NOMO-1 treated with dmso at 0.1 percent for 144 hours (cell line): ENCODE measurements at regions not wholly inside any gene's neighbourhood (a gene's known extent, or its start where the extent isn't known, plus 50 kb on each side); places are given as distances from the start of the nearest gene placed in this dataset.
"Not testable (repeated sequence)": the region's sequence is repeated elsewhere in the genome, so short reads cannot be mapped to it uniquely, and the experiment has no call there.

Experiments
- DNase-seq: peaks from one replicate; lab custom pipeline; 2025; ENCODE audit not compliant: unreplicated experiment; lab: John Stamatoyannopoulos, UW

DNA sequence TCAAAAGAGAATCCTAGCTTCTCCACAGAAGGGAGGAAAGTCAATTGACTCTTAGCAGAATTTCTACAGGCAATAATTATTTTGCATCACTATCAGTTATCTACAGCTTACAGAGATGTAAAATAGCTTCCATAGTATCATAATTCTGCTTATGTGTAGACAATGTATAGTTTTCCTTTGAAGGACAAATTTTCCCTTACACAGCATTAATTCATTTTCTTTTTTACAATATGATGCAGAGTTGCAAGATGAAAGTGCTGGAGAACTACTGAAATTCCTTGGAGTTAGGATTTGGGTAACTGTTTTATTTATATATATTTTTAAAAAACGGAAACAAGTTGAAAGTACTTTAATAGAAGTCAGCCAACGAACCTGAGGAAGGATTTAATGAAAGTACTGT is 111.0 kb upstream of the CPHXL start:
- DNase-seq, result no peak

DNA sequence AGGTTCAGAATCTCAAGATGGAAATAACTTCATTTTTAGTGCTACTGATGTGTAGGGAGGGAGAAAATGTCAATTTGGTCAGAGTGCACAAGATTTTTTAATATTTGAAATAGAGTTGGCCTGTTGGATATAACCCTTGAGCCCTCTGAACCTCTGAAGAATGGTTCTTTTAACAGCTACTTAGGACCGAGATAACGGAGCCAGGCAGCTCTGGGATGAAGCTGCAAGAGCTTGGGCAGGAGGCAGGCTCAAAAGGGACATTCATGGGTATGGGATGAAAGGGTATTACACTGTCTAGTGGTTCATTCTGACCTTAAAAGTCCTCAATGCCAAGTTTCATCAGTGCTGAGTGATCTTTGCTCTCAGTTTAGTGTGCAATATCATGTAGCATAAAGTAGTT is 111.4 kb upstream of the CPHXL start:
- no peak for DNase-seq

DNA sequence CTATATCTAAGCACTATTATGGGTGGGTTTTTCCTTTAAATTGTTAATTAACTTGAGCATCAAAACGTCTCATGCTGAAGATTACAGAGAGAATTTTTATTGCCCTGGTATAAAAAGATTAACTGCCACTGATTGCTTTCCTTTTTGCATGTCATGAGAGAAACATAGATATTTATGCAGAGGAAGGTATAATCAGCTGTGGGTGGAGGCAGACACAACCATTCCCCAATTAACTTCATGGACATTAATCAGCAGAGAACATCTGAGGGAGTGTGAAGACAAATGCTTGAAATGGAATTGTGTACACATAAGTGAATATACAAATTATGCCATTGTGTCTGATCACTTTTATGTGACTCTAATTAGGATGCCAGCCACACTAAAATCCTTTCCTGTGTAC is 115.2 kb upstream of the CPHXL start:
- DNase-seq, result no peak

DNA sequence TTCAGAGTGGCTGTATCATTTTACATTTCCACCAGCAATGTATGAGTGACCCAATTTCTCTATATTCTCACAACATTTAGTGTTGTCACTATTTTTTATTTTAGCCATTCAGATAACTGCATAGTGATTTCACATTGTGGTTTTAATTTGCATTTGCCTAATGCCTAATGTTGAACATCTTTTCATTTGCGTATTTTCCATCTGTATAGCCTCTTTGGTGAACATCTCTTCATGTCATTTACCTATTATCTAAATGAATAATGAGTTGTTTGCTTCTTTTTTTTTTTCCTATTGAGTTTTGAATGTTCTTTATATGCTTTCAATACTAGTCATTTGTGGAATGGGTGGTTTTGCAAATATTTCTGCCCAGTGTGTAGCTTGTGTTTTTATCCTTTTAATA is 120.9 kb upstream of the CPHXL start:
- DNase-seq, result no peak

DNA sequence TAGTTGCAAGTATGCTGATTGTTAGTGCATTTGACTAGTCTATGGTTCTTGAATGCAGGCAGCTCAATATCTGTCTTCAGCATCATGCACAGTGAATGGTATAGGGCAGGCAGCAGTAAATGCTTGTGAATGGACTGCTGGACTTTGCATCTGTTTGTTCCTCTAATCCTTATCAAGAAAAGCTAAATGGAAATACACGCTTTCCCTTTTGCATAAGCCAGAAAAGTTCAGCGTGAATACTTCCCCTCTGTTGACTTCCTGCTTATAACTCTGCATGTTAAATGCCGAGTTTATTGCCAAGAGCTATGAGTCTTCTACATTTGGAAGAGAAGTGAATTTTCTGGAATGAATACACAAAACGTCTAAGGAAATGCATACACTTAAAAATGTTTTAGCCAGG is 127.9 kb upstream of the CPHXL start:
- DNase-seq, result no peak

DNA sequence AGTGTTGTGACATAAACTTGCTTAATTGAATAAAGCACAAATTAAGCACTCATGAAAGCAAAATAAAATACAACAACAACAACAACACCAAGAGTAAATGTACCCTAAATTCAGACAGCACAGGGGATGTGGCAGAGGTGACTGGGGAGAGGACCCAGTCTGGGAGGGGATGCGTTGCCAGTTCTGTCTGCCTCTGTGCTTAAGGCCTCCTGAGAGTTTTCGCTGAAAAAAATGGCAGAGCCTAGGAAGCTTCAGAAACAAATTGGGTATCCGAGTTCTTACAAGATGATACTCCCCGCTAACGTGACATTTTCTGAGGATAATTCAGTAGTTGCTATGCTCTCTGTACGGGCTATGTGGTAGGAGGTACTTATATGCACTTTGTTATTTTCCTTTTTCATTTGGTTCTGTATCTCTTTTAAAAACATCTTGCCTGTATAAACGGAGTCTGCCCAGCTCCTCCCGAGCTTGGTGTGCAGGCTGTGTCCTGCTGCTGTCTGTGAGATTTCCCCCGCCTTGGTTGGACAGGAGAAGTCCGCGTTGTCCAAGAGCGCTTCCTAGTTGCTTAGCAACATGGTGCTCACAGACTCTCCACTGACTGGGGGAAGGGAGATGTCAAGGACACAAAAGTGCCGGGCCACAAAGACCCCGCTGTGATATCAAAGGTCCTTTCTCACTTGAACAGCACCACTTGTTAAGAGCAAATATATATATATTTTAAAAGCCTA is 134.2 kb upstream of the CPHXL start:
- DNase-seq, result no peak

DNA sequence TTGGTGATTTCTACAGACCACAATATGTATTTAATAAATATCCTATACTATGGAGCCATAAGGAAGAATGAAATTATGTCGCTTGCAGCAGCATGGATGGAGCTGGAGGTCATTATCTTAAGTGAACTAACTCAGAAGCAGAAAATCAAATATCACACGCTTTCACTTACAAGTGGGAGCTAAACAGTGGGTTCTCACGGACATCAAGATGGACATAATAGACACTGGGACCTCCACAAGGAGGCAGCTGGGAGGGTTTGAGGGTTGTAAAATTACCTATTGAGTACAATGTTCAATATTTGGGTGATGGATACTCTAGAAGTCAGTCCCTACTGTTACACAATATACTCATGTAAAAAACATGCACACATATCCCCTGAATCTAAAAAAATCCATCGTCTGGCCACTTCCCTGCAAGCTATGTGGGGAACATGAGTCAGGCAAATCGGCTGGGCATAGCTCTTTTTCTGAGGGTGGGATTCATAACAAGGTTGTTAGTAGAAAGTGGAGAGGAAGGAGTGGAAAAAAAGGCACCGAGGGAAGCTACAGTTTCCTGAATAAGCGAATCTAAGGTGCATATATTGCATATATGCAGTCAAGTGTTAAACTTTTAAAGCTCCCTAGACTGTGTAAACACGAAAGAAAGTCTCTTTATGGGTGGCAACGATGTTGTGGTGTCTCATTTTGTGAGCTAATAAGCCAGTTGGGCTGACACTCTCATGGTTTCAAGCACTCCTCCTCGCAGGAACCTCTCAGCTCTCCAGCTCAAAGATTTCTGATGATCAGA is 135.2 kb upstream of the CPHXL start:
- no peak for DNase-seq

DNA sequence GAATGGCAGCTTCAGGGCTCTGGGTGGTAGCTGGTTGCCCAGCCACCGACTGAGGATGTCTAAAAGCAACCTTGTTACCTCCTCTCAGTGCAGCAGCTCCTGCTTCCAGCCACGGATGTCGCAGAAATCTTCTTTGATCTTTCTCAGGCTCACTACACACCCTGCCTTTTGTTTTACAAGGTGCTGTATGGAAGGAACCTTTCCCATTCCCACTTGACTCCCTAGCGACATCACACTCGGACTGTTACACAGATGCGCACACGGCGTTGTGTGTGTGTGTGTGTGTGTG is 135.8 kb upstream of the CPHXL start:
- no peak for DNase-seq

DNA sequence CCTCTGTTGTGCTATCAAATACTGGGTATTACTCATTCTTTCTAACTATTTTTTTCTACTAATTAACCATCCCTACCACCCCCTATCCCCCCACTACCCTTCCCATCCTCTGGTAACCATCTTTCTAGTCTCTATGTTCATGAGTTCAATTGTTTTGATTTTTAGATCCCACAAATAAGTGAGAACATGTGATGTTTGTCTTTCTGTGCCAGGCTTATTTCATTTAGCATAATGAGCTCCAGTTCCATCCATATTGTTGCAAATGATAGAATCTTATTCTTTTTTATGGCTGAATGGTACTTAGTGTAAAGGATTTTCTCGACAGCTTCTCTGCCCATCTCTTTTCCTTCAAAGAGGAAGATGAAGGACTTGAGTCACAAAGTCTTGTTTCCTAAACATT is 138.0 kb upstream of the CPHXL start:
- DNase-seq, result no peak

DNA sequence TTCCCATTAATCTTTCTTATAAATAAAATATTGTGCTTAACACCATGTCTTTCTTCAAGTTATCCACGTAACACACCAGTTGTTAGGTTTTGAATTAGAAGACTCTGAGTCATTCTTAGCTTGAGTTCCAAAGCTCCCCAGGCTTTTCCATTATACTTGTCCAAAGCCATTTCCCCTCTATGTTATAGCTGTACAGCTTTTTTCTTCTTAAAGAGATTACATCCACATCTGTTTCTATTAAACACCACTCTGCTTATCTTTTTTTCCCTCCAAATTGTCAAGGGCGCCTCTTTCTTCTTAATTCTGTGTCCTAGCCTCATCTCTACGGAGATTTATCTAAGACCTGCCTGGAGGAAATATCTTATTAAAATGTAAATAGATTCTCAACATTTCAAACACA is 139.4 kb upstream of the CPHXL start:
- no peak for DNase-seq

DNA sequence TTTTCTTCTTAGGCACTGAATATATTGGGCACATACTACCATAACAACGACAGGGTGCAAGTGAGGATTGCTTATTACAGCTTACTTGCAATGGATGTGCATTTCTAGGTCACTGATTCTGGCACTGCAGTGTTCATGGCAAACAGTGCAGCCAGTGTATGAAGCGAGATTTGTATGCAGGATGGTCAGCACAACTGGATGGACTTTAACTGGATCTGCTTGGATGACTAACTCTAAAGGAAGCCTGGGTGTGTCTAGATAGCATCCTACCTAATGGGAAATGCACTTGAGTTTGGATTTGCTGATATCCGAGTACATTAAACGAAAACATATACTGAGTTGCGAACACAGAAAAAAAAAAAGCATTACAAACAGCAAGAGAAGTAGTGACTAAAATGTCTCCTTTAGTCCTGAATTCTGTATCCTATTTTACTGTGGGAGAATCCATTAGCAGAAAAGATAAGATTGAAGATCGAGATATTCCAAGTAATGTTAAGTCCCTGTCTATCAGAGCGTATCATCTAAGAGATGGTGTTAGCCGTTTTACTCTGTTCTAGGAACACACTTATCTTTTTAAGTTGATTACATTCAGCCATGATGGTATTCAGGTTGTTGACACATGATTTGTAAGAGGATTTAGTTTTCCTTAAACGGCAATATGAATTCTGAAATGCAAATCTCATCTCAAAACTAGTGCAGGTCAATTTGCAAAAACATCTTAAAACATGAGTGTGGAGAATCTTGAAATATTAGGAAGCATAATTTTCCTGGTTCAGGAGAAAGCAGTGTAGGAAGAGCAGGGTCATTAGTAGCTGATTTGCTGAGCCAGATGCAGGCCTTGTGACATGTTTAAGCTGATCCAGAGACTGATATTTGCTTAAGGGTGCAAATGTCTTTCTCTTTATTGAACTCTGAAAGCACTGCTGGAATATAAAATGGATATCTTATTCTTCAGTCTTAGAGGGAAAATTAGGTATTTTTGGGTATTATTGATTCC is 142.6 kb upstream of the CPHXL start:
- no peak for DNase-seq

DNA sequence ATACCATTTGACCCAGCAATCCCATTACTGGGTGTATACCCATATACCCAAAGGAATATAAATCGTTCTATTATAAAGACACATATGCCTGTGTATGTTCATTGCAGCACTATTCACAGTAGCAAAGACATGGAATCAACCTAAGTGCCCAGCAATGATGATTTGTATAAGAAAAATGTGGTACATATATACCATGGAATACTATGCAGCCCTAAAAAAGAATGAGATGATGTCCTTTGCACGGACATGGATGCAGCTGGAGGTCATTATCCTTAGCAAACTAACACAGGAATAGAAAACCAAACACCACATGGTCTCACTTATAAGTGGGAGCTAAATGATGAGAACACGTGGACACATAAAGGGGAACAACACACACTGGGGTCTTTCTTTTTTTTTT is 155.0 kb upstream of the CPHXL start:
- not testable (repeated sequence) for DNase-seq

DNA sequence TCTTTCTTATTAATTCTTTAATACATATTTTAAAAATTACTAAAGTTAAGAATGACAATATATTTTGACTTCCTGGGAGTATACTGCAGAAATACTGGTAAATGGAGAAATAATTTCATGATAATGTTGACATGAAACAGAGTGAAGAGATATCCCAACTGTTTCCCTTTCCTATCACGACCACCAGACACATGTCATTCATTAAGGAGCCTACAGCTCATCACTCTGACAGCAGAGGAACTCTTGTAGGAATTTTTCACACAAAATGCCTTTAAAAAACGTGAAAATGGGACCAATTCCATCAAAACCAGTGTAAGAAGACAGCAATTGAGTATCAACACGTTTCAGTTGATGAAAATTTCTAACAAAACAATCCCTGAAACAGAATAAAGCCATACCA is 172.9 kb upstream of the CPHXL start:
- no peak for DNase-seq

DNA sequence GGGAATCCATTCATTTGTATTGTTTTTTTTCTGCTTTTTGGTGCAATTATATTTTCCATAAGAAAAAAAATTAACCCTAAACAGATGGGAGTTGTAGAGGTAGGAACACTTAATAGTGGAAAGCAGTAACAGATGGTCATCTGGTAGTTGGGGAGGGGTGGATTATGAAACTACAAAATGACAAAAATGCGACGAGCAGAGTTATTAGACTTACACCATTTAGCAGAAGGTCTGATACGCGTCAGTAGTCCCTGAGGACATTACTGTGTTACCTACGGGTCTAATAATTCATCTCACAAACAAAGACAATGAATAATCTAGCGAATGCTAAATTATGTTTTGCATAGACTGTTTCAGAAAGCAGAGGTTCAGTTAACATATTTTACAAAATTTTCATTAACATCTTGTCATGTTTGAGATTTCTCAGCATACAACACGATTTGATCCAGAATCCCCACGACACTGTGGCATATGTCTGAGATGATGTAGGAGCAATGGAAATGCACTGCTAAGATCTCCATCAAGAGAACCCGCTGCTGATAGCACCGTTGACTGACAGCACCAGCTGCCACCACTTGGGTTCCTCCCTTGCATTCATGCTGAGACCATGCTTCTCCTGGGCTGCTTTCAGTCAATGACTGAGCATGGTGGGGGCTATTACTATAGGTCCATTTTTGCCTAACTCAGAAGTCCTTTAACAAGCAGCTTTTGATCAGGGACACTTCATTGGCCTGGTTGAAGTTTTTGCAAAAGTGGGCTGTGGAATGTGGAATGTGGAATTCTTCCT is 182.2 kb upstream of the CPHXL start:
- DNase-seq, result no peak

DNA sequence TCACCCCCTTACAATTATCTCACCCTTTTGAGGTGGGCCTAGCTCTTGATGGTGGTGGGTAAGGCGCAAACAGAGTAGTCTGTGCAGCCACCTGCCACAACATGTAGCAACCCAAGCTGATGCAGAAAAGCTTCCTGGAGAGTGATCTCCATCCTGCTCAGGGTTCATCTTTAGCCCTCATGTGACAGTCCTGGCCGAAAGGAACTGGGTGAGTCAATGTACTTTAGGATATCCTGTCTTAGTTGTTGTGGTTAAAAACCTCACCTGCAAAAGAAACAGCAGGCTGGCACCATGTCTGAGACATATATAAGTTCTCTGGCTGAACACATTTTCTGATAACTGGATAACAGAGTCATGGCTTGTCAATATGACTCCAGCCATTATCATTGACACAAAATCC is 183.5 kb upstream of the CPHXL start:
- no peak for DNase-seq

DNA sequence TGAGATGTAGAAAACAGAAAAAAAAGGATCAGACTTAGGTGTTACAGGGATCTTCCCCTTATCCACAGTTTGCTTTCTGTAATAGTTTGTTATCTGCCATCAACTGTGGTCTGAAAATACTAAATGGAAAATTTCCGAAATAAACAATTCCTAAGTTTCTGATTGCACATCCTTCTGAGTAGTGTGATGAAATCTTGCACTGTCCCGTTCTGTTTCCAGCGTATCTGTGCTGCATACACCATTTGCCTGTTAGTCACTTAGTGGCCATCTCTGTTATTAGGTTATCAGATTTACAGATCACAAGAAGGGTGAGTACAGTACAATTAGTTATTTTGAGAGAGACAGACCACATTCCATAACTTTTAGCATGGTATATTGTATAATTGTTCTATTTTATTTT is 185.6 kb upstream of the CPHXL start:
- DNase-seq, result no peak

DNA sequence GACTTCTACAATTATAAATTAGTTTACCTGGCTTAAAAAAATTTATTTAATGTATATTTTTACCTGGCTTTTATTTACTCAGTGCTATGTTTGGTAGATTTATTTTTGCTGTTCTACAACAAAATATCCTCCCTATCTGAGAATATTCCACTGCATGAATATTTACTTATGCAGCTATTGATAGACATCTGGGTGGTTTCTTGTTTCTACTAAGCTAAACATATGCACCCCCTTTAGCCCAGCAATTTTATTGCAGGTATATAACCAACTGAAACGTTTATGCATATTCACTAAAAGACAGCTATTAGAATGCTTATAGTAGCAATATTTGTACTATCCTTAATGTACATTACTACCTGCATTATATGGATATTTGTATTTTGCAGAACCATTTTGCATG is 187.7 kb upstream of the CPHXL start:
- DNase-seq, result no peak

DNA sequence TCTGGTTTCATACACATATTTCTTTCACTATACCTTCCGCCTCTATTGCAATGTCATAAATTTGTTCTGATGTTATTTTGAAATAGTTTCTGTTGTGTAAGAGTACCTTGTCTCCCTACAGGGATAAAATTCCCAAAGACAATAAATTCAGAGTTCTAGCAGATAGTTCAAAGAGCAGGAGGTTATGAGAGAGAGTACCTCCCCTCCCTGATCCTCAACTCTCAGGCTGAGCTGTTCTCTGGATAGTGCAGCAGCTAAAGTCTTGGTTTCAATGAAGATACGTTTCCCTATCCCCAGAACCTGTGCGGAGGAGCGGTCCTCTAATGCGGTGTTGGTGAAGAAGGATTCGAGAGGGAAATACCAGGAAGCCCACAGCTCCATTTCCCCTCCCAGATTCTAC is 190.2 kb upstream of the CPHXL start:
- DNase-seq, result no peak

DNA sequence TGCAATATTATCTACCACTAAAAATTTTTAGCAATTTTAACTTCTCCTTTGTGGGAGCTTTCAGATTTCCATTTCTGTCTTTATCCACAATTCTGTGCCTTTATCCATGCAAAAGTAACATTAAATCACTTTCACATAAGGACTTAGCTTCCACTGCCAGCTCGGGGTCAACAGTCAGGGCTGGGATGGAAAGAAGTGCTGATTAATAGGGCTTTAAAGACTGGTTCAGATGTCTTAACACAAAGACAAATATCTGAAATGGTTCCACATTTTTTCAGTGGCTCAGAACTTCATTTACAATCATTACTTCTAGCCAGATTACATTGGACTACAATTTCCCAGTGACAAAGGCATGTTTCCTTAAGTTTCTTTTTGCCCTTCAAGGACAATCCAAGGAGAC is 191.8 kb upstream of the CPHXL start:
- no peak for DNase-seq

DNA sequence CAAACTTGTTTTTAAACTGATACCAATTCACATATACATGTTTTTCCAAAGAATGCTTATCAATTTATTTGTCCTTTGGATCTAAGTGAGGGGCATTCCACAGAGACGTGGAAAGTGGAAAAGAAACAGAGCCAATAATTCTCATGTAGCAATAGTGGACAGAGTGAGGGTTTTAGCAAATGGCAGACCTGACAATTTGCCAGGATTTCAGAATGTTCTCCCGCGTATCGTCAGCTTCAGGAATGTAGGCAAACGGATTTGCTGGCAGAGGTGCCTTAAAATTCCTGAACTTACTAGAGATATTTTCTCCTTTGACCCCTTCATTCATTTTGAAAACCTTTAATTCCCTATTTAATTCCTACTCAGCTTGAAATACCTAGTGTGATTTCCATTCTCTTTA is 193.4 kb upstream of the CPHXL start:
- DNase-seq, result no peak

DNA sequence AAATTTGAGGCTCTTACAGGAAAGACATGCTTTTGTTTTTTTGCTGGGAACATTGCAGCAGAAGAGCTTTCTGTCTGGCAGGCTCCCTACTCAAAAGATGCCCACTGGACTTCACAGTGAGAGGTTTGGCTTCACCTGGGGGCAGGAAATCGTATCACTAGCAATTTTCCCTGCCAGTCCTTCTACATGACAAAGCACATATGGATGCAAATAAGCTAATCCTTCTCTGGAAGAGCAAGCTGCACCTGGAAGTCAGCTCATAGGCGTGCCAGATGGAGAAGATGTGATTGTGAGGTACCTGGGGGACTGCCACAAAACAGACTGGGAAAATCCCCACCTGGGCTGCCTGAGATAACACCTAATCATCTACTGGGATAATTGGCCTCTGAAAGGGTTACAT is 195.0 kb upstream of the CPHXL start:
- DNase-seq, result no peak
